GM12872 (cell line): ENCODE measurements at regions not wholly inside any gene's neighbourhood (a gene's known extent, or its start where the extent isn't known, plus 50 kb on each side); places are given as distances from the start of the nearest gene placed in this dataset.
A peak's percentile ranks its signal among the peaks of the same experiment; 100 is the strongest.

Experiments
- TF ChIP-seq, protein P1 (sequence below): IDR thresholded peaks from 3 replicates; pipeline ENCODE4 v1.5.1; 2011; ENCODE audit warnings: low read depth, mild to moderate bottlenecking, low read length, moderate library complexity; ENCODE audit not compliant: insufficient read depth

DNA sequence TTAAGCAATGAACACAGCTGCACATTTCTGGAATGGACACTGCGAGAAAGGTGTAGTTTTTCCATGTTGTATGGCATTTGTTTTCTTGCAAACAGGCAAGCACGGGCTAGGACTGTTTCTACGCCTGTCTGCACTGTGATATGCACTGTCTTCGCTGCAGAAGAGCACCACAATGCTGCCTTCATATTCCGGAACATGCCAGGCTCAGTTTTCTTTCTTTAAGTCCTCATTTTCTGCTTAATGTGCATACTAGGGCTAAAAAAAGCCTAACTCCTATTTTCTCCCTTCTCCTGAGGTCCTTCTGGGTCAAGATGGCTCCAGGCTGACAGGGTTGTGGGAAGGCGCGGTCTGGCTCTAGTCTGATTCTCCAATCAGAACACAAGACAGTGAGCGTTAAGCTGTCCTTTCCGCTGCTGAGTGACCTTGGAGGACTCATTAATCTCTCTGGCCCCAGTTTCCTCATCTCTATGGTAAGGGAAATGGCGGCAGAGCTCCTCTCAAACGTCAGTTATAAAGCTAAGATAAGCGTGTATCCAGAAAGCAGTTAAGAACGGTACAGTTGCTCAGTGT lies 379.9 kb downstream of the C6orf118 start:
- TF ChIP-seq, protein P1, sequence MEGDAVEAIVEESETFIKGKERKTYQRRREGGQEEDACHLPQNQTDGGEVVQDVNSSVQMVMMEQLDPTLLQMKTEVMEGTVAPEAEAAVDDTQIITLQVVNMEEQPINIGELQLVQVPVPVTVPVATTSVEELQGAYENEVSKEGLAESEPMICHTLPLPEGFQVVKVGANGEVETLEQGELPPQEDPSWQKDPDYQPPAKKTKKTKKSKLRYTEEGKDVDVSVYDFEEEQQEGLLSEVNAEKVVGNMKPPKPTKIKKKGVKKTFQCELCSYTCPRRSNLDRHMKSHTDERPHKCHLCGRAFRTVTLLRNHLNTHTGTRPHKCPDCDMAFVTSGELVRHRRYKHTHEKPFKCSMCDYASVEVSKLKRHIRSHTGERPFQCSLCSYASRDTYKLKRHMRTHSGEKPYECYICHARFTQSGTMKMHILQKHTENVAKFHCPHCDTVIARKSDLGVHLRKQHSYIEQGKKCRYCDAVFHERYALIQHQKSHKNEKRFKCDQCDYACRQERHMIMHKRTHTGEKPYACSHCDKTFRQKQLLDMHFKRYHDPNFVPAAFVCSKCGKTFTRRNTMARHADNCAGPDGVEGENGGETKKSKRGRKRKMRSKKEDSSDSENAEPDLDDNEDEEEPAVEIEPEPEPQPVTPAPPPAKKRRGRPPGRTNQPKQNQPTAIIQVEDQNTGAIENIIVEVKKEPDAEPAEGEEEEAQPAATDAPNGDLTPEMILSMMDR: no peak

DNA sequence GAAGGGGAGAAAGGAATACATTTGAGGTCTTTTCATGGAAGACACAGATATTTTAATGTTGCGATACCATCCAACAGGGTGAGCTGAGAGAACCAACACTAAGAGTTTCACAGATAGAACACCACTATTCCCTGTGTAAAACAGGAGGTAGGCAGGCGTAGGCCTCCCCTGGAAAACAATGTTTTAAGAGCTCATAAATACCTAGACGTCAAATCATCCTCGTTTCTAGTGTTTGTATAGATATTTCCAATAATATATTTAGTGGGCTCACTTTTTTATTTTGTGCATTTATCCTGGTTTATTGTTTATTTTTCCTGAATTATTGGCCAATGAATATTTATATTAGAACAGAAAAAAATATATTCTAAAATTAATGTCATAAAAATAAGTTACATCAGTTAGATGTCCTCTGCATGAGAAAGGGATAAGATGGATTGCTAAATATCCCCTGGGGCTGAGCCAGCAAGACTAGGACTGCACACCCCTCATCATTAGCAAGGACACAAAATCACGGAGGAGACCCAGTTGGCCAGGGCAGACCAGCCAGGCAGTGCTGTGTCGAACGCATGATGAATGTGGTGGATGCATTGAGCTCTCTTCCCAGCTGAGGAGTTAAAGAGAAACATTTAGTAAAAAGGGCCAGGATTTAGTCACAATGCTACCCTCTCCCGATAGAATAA lies 380.5 kb downstream of the C6orf118 start:
- TF ChIP-seq, protein P1: no peak

DNA sequence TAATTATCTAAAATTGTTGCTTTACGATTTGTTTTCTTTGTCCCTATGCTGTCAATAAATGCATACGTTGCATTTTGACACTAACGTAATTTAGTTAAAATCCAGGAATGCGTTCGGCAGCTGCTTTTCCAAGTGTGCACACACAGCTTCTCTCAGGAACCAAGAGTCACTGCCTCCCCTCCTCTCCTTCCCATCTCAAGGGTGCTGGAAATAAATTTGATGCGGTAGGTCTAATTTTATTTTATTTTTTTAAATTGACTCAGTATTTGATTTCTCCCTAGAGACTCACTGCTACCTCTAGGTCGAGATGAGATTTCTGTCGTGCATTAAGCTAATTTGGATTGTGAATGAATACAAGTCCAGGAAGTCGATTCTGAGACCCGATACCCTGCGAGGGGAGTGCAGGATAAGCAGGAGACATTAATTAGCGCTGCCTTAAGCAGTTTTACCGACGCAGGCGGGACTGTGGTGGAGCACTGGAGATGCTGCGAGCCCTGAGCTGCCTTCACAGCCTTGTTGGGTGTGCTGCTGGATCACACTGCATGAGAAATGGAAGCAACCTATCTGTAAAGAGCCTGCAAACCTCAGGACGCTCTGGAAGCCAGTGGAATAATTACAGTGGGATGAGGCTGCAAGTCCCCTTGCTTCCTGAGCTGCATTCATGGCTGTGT lies 381.2 kb downstream of the C6orf118 start:
- TF ChIP-seq, protein P1: no peak

DNA sequence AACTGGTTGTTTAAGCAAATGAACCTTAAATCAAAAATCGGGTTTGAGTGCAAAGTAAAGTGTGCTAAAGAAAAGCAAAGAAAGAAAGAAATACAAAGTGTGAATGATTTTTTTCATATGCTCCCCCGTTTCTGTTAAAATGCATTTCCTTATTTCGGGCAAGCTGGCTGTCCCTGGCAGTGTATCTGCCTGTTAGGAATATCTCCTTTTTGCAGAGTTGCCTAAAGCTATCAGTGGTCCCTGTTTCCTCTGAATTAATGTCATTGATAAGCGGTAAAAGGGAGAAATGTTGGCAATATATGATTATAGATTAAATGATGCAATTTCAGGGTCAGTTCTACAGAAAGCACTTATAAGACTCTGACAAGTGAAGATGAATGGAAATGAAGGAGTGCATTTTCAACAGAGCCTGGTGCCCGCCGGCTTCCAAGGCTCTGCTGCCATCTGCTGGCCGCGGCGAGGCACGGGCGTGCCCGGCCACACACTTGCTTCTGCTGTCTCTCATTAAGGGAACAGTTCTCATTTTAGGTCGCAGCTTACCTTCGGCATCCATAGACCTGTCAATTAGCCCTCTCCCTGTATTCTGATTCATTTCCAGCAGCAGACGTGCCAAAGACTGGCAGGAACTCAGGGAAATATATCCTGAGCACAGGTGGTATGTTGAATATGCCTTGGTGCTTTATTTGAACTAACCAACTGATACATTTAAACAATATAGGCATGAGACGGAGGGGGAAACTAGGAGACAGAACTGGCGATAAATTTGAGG lies 381.9 kb downstream of the C6orf118 start:
- TF ChIP-seq, protein P1: peak; percentile 96

DNA sequence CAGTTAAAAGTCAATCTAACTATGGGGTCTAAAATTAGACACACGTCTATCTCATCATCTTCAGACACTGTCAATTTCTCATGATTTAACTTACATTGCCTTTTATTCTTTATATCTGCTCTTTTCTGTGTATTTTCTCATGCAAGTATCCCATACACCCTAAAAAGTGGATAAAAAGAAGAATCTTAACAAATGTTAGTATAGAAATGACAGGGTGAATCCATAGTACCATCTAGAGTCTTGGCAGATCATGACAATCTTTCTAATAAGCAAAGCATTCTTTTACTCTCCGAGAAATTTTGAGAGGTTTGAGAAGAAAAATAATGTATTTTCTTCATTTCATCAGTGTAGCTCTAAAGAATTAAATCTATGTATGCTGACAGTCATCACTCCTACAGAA lies 382.7 kb downstream of the C6orf118 start:
- TF ChIP-seq, protein P1: no peak

DNA sequence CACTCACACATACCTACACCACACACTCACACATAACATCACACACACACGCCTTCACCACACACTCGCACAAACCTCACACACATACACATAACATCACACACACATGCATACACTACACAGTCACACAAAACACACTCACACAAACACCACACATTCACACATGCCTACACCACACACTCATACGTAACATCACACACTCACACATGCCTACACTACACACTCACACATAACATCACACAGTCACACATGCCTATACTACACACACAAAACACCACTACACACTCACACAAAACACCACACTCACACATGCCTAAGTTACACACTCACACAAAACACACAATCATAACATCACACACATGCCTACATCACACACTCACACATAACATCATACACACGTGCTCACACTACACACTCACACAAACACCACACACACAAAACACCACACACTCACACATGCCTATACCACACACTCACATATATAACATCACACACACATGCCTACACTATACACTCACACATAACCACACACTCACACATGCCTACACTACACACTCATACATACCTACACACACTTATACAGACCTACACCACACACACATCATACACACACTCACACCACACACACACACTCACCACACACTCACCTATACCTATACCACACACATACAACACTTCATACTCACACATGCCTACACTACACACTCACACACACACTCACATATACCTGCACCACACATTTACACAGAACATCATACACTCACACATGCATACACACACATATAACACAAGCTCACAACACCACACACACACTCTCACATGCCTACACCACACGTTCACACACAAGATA lies 383.5 kb downstream of the C6orf118 start:
- TF ChIP-seq, protein P1: no peak

DNA sequence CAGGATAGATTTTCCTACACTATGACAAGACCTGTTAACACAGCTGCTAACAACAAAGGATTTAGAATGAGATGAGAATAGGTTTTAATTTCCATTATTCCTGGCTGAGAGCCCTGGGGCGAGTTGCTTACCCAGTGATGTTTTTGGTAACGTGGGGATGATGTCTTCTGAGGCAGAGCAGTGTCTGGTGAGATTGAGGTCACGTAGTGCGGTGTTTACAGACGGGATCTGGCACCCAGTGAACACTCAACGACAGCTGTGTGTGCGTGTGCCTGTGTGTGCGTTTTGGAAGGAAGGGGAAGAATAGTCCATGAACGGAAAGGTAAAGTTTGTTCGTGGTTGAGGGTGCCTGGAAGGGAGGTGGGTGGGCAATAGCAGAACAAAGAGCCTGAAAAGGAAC lies 384.7 kb downstream of the C6orf118 start:
- TF ChIP-seq, protein P1: no peak
